ENCODE measurements at regions not wholly inside any gene's neighbourhood (a gene's known extent, or its start where the extent isn't known, plus 50 kb on each side); places are given as distances from the start of the nearest gene placed in this dataset.

DNA sequence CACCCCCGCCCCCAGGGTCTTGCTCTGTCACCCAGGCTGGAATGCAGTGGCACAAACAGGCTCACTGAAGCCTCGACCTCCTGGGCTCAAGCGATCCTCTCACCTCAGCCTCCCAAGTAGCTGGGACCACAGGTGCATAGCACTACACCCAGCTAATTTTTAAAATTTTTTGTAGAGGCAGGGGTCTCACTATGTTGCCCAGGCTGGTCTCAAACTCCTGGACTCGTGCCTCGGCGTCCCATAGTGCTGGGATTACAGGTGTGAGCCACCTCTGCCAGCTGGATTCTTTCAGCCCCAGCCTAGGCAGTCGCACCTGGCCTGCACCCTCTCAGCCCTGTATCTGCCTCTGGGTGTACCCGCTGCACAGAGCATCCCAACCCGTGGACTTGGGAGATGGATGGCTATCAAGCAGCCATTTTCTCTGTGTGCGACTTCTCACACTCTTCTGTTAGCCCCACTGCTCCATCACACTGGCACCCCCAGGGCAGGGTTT, 166.4 kb upstream of the HAAO start:
- Histone ChIP-seq H3K4me3 (ENCODE audit: low read length) (no peak overlapping the region), H3K27ac (ENCODE audit: low read depth, low read length) (no peak overlapping the region), H3K27me3 (ENCODE audit: control insufficient read depth, low read length) (0 out of 2 replicates have a peak, but pooled peaks cover 3% of the 10 kb centered on the region), H3K36me3 (ENCODE audit: control insufficient read depth, low read length) (no peaks in the 10 kb centered on the region), H3K9me2 (replicated peaks; ENCODE audit: control insufficient read depth, low read length) (no peaks in the 10 kb centered on the region), H3K79me2 (ENCODE audit: control insufficient read depth, low read length) (no peaks in the 10 kb centered on the region), H3K4me1 (ENCODE audit: control insufficient read depth, low read length) (peaks cover 39% of the 10 kb centered on the region), H3K4me2 (ENCODE audit: low read length) (no peak overlapping the region), H3F3A (ENCODE audit: control insufficient read depth, insufficient read depth) (no peaks in the 10 kb centered on the region), H4K20me1 (ENCODE audit: control insufficient read depth, insufficient read depth, low read depth, low read length) (no peaks in the 10 kb centered on the region), H3K9me3 (ENCODE audit: control insufficient read depth, insufficient read depth, low read length) (no peaks in the 10 kb centered on the region)
- no peak for TF ChIP-seq CTCF (IDR thresholded peaks at IDR 0.05; ENCODE audit: low read depth, low read length, poor library complexity, severe bottlenecking)

- Histone ChIP-seq H3F3A (ENCODE audit: control insufficient read depth, insufficient read depth) (no peaks in the 10 kb centered on the region), H4K20me1 (ENCODE audit: control insufficient read depth, insufficient read depth, low read depth, low read length) (no peaks in the 10 kb centered on the region), H3K4me3 (ENCODE audit: low read length) (no peak overlapping the region), H3K36me3 (ENCODE audit: control insufficient read depth, low read length) (no peaks in the 10 kb centered on the region), H3K4me1 (ENCODE audit: control insufficient read depth, low read length) (peaks cover 32% of the 10 kb centered on the region), H3K9me2 (replicated peaks; ENCODE audit: control insufficient read depth, low read length) (no peaks in the 10 kb centered on the region), H3K9me3 (ENCODE audit: control insufficient read depth, insufficient read depth, low read length) (no peaks in the 10 kb centered on the region), H3K27me3 (ENCODE audit: control insufficient read depth, low read length) (0 out of 2 replicates have a peak, but pooled peaks cover 3% of the 10 kb centered on the region), H3K79me2 (ENCODE audit: control insufficient read depth, low read length) (no peaks in the 10 kb centered on the region), H3K4me2 (ENCODE audit: low read length) (no peak overlapping the region), H3K27ac (ENCODE audit: low read depth, low read length) (no peak overlapping the region)
- no peak for TF ChIP-seq EZH2phosphoT487 (IDR thresholded peaks at IDR 0.05; ENCODE audit: borderline replicate concordance, low read length)
- no peak for TF ChIP-seq CTCF (IDR thresholded peaks at IDR 0.05; ENCODE audit: low read depth, low read length, poor library complexity, severe bottlenecking)
These were observed 165.5 kb upstream of the HAAO start for GRCh38 chr2:42957861-42958301.

GRCh38 chr2:42957109-42957860, 164.9 kb upstream of the HAAO start:
- Histone ChIP-seq H3K4me1 (ENCODE audit: control insufficient read depth, low read length) (peaks cover 26% of the 10 kb centered on the region), H3K27me3 (ENCODE audit: control insufficient read depth, low read length) (0 out of 2 replicates have a peak, but pooled peaks cover 3% of the 10 kb centered on the region), H3K4me3 (ENCODE audit: low read length) (no peak overlapping the region), H3K9me2 (replicated peaks; ENCODE audit: control insufficient read depth, low read length) (no peaks in the 10 kb centered on the region), H3K4me2 (ENCODE audit: low read length) (no peak overlapping the region), H3F3A (ENCODE audit: control insufficient read depth, insufficient read depth) (no peaks in the 10 kb centered on the region), H4K20me1 (ENCODE audit: control insufficient read depth, insufficient read depth, low read depth, low read length) (no peaks in the 10 kb centered on the region), H3K9me3 (ENCODE audit: control insufficient read depth, insufficient read depth, low read length) (no peaks in the 10 kb centered on the region), H3K27ac (ENCODE audit: low read depth, low read length) (no peak overlapping the region), H3K79me2 (ENCODE audit: control insufficient read depth, low read length) (no peaks in the 10 kb centered on the region), H3K36me3 (ENCODE audit: control insufficient read depth, low read length) (no peaks in the 10 kb centered on the region)
- TF ChIP-seq CTCF (IDR thresholded peaks at IDR 0.05; ENCODE audit: low read depth, low read length, poor library complexity, severe bottlenecking) (no peak), EZH2phosphoT487 (IDR thresholded peaks at IDR 0.05; ENCODE audit: borderline replicate concordance, low read length) (no peak)
